ENCODE measurements at regions not wholly inside any gene's neighbourhood (a gene's known extent, or its start where the extent isn't known, plus 50 kb on each side); places are given as distances from the start of the nearest gene placed in this dataset.

DNA sequence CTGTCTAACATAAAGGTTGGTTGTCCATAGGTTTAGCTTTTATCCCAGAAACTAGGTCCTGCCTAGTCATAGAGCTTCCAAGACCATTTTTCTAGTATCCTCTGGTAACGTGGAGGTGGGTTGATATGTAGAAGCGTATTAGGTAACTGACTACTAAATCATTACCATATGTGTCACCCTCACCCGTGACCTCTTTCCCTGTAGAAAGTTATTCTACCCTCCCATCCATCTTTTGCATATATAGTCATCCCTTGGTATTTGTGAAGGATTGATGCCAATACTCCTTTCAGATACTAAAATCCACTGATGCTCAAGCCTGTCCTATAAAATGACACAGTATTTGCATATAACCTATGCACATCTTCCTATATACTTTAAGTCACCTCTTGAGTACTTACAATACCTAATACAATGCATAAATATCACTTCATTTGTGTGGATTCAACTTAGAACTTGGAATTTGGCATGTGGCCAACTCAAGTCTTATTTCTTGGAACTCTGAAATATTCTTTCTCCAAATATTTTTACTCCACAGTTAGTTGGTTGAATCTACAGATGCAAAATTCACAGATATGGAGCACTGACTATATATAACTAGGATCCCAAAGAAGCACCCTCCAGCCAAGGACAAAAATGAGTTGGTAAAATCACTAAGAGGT is 497.0 kb upstream of the TENM4 start:
- no peak for TF ChIP-seq CTCF (IDR thresholded peaks at IDR 0.05; ENCODE audit: low read length, missing control alignments)

DNA sequence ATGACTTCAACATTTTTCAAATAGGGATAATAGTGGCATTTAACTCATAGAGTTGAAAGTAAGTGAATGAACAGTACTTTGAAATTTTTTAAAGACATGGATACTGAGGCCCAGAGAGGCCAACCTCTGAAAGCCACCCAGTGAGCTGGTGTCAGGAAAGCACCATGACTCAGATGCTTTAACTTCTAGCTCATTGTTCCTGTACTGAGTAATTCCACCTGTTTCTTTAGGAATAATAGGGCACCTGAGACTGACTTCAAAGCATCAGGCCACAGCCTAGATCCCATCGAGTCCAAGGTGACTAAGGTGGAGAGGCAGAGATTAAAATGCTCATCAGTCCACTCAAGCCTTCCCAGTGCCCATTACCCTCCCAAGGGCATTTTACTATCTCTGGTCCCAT is 491.8 kb upstream of the TENM4 start:
- no peak for DNase-seq (ENCODE audit: low read depth)
- no peak overlapping the region for H3K4me3 ChIP-seq (replicated peaks; ENCODE audit: low read depth, low read length)
- no peak for TF ChIP-seq CTCF (IDR thresholded peaks at IDR 0.05; ENCODE audit: low read length, missing control alignments)

More for the DNA sequence above, 497.0 kb upstream of the TENM4 start:
- no peak for DNase-seq (ENCODE audit: low read depth)
- H3K4me3 ChIP-seq (replicated peaks; ENCODE audit: low read depth, low read length) = no peak overlapping the region

- no peak for DNase-seq (ENCODE audit: low read depth)
- no peak overlapping the region for H3K4me3 ChIP-seq (replicated peaks; ENCODE audit: low read depth, low read length)
- TF ChIP-seq CTCF (IDR thresholded peaks at IDR 0.05; ENCODE audit: low read length, missing control alignments) = no peak
These were observed 490.9 kb upstream of the TENM4 start for GRCh38 chr11:79931692-79932091.

DNA sequence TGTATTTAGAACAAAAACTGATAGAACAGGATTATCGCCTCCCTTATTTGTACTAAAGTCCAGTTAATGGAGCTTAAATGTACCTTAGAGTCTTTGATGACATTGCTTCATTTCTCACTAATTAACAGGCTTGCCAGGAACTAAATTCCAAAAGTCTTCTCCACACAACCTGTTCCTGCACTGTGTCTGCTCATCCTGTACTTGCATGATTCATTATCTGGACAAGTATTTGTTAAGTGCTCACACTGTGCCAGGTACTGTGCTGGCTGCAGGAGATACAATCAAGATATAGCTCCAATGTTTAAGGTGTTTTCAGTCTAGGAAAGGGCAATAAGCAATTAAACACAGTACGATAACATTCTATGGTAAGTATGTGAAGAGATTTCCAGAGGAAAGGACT is 485.9 kb upstream of the TENM4 start:
- H3K4me3 ChIP-seq (replicated peaks; ENCODE audit: low read depth, low read length) = no peak overlapping the region
- DNase-seq (ENCODE audit: low read depth) = no peak
- no peak for TF ChIP-seq CTCF (IDR thresholded peaks at IDR 0.05; ENCODE audit: low read length, missing control alignments)

- DNase-seq (ENCODE audit: low read depth) = no peak
- no peak for TF ChIP-seq CTCF (IDR thresholded peaks at IDR 0.05; ENCODE audit: low read length, missing control alignments)
- H3K4me3 ChIP-seq (replicated peaks; ENCODE audit: low read depth, low read length) = no peak overlapping the region
These were observed 484.7 kb upstream of the TENM4 start for GRCh38 chr11:79925570-79925969.

DNA sequence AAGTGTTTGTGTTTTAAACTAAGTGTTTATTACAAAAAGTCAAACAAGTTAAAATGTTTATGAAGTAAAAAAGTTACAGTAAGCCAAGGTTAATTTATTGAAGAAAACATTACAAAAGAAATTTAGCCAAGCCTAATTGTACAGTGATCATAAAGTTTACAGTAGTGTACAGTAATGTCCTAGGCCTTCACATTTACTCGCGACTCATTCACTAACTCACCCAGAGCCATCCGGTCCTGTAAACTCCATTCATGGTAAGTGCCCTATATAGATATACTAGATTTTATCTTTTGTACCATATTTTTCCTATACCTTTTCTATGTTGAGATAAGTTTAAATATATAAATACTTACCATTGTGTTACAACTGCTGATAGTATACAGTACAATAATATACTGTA is 481.8 kb upstream of the TENM4 start:
- no peak for TF ChIP-seq CTCF (IDR thresholded peaks at IDR 0.05; ENCODE audit: low read length, missing control alignments)
- DNase-seq (ENCODE audit: low read depth) = no peak
- no peak overlapping the region for H3K4me3 ChIP-seq (replicated peaks; ENCODE audit: low read depth, low read length)

DNA sequence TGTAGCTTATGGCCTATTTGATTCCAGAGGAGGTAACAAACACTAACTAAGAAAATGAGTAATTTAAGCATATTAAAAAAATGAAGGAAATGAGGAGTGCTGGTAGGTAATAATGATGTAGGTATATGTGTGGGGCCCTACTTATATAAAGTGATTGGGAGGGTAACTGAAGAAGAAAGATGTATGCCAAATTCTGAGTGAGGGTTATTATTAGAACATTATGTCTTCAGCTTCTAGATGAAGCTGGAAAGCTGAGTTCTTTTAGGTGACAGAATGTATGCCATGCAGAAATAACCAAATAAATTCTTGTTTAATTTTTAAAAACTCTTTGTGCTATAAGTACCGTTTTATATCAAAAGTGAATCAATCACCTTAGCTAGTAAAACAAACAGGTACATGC is 479.6 kb upstream of the TENM4 start:
- no peak for TF ChIP-seq CTCF (IDR thresholded peaks at IDR 0.05; ENCODE audit: low read length, missing control alignments)

More for the DNA sequence above, 479.6 kb upstream of the TENM4 start:
- no peak for DNase-seq (ENCODE audit: low read depth)
- H3K4me3 ChIP-seq (replicated peaks; ENCODE audit: low read depth, low read length) = no peak overlapping the region
